Pancreas (tissue), 10 donors: ENCODE measurements at regions not wholly inside any gene's neighbourhood (a gene's known extent, or its start where the extent isn't known, plus 50 kb on each side); places are given as distances from the start of the nearest gene placed in this dataset.

ENCODE experiments used
- ATAC-seq, 4 donors: fragments of 200-7000 bp; cut with Tn5 transposase; one replicate each; pipeline versions ENCODE4 v1.8.0 to v1.9.1; 2020; ENCODE audit warnings: mild to moderate bottlenecking in 4 of 4, moderate library complexity in 4 of 4
- DNase-seq, 6 donors: peaks; one replicate each; pipeline ENCODE4 v3.0.0-alpha.2; 2020
- FAIRE-seq: peaks from 2 replicates; lab custom pipeline; 2012; peaks lifted over from hg19 to GRCh38; lab: Jason Lieb, UNC
- H3K27ac ChIP-seq, 4 donors: fragments of 200-600 bp; sonication (generic); 1 replicate in 3 of 4; 2 replicates in 1 of 4; pipeline versions ENCODE4 v1.5.0 to v1.8.0; 2020
- H3K27me3 ChIP-seq, 4 donors: fragments of 200-600 bp; one replicate each; pipeline ENCODE4 v1.8.0; 2021
- H3K36me3 ChIP-seq, 3 donors: fragments of 200-600 bp; sonication (generic) in 1 of 3; one replicate each; pipeline versions ENCODE4 v1.5.0 to v1.8.0; 2020 to 2021
- H3K4me1 ChIP-seq, 3 donors: fragments of 200-600 bp; one replicate each; pipeline ENCODE4 v1.8.0; 2021
- H3K4me3 ChIP-seq, 4 donors: fragments of 200-600 bp; sonication (generic) in 2 of 4; one replicate each; pipeline versions ENCODE4 v1.5.0 to v1.8.0; 2020 to 2021
- H3K9me3 ChIP-seq, 4 donors: fragments of 200-600 bp; one replicate each; pipeline ENCODE4 v1.8.0; 2021
- WGBS, 2 donors: extraction: QIAGEN DNeasy Blood & Tissue Kit; methylation state at CpG; one replicate each; pipeline ENCODE4 v1.1.7; 2013; 5-methylcytosine and 5-hydroxymethylcytosine counted together
- intact Hi-C, 3 donors: fragments of 100-400 bp; cut with DNase I; formaldehyde crosslinking; loops; one replicate each; pipeline versions ENCODE4 v1.11.1 to v1.14.2; 2022
- TF ChIP-seq, protein P1 (sequence below), 4 donors: fragments of 200-600 bp; sonication (generic) in 3 of 4; IDR thresholded peaks; one replicate each; pipeline versions ENCODE4 v1.5.0 to v1.8.0; 2021; ENCODE audit warnings: antibody characterized with exemption in 4 of 4
- donor health status: healthy with polysubstance abuse.
- donor health status: DM: no; HTN: no; CAD: no; lungs with moderate emphysema.
- donor health status: DM: no; HTN: no; CAD: no.
- donor health status: control.
- donor health status: control.
- donor health status: Bipolar disorder and iron deficiency.
- donor health status: DM: yes; HTN: yes; CAD: no.
- donor health status: DM: no; HTN: no; CAD: no.
- donor health status: DM: no; HTN: no; CAD: no.
- donor health status: DM: yes; HTN: yes; CAD: no.

DNA sequence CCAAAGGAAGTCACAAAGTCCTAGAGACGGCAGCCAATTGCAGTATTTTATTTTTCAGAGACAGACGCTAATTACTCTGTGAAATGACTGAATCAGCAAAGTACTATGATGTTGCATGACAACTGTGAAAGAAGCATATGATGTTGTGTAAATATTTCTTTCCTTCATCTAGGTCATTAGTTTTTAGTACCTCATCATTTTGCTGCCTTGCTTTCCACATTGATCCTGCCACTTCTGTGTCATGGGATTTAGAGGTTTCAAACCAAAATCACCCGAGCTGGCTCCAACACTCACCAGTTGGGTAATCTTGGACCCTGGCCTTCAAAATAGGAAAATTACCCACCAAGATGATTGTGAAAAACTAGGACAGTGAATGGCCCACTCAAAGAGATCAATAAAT, 585.2 kb downstream of the ACTL7B start:
- intact Hi-C loops, result loop anchor here in 1 of 3 donors (5.0 kb wide), 1 partner anchor 783 kb away; the partner anchor contains the start of gene KLF4
- TF ChIP-seq, protein P1, sequence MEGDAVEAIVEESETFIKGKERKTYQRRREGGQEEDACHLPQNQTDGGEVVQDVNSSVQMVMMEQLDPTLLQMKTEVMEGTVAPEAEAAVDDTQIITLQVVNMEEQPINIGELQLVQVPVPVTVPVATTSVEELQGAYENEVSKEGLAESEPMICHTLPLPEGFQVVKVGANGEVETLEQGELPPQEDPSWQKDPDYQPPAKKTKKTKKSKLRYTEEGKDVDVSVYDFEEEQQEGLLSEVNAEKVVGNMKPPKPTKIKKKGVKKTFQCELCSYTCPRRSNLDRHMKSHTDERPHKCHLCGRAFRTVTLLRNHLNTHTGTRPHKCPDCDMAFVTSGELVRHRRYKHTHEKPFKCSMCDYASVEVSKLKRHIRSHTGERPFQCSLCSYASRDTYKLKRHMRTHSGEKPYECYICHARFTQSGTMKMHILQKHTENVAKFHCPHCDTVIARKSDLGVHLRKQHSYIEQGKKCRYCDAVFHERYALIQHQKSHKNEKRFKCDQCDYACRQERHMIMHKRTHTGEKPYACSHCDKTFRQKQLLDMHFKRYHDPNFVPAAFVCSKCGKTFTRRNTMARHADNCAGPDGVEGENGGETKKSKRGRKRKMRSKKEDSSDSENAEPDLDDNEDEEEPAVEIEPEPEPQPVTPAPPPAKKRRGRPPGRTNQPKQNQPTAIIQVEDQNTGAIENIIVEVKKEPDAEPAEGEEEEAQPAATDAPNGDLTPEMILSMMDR (IDR thresholded peaks at IDR 0.05), result no peak
- peaks cover 0 to 12% (median 0%) of the 10 kb centered on the region in 3 donors for H3K4me1 ChIP-seq
- no peak overlapping the region for H3K4me3 ChIP-seq
- 92 to 98% methylated on average over 3 of the region's 3 CpGs for WGBS, 2 donors
- ATAC-seq (no peak), DNase-seq (no peak), FAIRE-seq (no peak)
- H3K9me3 ChIP-seq, result no peaks in the 10 kb centered on the region
- H3K36me3 ChIP-seq, result no peaks in the 10 kb centered on the region
- H3K27me3 ChIP-seq, result no peaks in the 10 kb centered on the region
- no peak overlapping the region for H3K27ac ChIP-seq

DNA sequence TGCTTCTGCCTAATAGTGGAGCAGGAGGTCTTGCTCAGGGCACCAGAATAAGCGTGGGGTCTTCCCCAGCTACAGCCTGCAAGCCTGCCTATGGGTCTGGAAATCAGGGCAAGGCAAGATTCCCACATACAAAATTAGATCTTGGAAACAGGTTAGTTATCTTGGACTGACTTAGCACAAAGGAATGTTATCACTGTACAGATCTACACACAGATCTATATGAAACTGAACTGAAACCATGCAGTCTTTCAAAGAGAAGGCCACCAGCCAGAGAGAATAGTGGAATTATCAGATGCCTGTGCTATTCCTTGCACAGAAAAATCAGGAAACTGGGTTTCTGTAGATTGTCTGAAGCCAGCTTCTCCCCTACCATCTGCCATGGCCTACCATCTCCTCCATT, 585.7 kb downstream of the ACTL7B start:
- ATAC-seq, result no peak
- 83 to 92% methylated on average over 1 of the region's 1 CpG for WGBS, 2 donors
- DNase-seq, result no peak

DNA sequence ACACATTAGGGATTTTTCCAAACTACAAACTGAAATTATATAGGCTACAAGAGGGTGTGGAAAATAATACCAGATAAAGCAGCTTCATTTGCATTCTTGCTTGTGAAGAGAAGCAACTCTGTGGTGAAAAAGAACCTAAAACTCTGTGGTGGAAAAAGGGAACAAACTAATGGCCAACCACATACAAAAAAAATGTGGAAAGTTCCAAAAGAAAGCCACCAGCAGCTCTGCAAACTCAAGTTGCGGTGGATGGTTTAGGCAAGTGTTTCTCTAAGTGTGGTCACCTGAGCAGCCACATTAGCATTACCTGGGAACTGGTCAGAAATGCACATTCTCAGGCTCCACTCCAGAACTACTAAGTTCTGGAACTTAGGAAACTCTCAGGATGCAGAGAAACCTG, 586.4 kb downstream of the ACTL7B start:
- no peaks in the 10 kb centered on the region for H3K27me3 ChIP-seq
- peaks cover 0 to 12% (median 0%) of the 10 kb centered on the region in 3 donors for H3K4me1 ChIP-seq
- H3K27ac ChIP-seq, result no peak overlapping the region
- no peaks in the 10 kb centered on the region for H3K36me3 ChIP-seq
- intact Hi-C loops, result no loop called here
- WGBS, 2 donors, result 93 to 96% methylated on average over 1 of the region's 1 CpG
- no peak overlapping the region for H3K4me3 ChIP-seq
- FAIRE-seq (no peak), DNase-seq (no peak), ATAC-seq (no peak)
- TF ChIP-seq, protein P1 (IDR thresholded peaks at IDR 0.05), result no peak
- H3K9me3 ChIP-seq, result no peaks in the 10 kb centered on the region

More for the DNA sequence above, 585.7 kb downstream of the ACTL7B start:
- TF ChIP-seq, protein P1 (IDR thresholded peaks at IDR 0.05), result no peak
- intact Hi-C loops, result loop anchor here in 1 of 3 donors (5.0 kb wide), 1 partner anchor 783 kb away; the partner anchor contains the start of gene KLF4
- no peak for FAIRE-seq
- no peaks in the 10 kb centered on the region for H3K36me3 ChIP-seq
- no peak overlapping the region for H3K27ac ChIP-seq
- no peak overlapping the region for H3K4me3 ChIP-seq
- H3K27me3 ChIP-seq, result no peaks in the 10 kb centered on the region
- H3K4me1 ChIP-seq, result peaks cover 0 to 12% (median 0%) of the 10 kb centered on the region in 3 donors
- no peaks in the 10 kb centered on the region for H3K9me3 ChIP-seq

DNA sequence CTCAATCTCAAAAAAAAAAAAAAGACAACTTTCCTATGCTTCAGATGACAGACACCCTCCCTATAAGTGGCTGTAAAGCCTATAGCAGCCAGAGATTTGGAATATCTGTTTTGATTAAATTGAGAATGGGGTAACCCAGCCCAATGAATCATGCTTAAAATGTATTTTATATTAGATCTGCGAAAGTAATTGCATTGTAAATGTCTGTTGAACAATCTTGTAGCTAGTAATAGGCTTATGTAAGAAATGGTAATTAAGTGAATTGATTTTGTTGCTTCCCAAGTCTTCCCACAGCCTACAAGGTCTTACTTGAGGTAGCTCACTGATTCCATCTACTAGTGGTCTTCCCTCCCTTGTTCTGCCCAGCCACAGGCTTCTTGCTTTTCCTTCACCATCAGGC, 590.7 kb downstream of the ACTL7B start:
- DNase-seq (no peak), ATAC-seq (no peak), FAIRE-seq (no peak)
- Histone ChIP-seq H3K4me1 (no peaks in the 10 kb centered on the region), H3K4me3 (no peak overlapping the region), H3K36me3 (no peaks in the 10 kb centered on the region), H3K9me3 (no peaks in the 10 kb centered on the region), H3K27ac (no peak overlapping the region), H3K27me3 (no peaks in the 10 kb centered on the region)
- WGBS, 2 donors, result 83 to 93% methylated on average over 1 of the region's 1 CpG
- intact Hi-C loops, result no loop called here
- TF ChIP-seq, protein P1 (IDR thresholded peaks at IDR 0.05), result no peak

DNA sequence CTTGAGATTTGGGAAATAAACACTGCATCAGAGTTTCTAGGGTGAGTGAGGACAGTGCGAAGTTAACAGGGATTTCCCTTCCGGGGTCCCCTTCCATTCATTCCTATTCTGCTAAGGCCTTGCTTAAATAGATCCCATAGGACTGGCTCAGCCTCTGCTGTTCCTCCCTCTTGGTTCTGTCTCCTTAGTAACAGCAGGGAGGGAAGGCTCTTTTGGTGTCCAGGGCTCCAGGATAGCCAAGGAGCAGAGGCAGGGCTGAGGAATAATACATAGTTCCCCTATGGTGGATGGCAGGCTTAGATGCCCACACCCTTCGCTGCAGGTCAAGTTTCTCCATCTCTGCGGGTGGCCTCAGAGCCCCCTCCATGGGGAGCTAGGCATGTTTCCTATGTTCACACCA, 591.7 kb downstream of the ACTL7B start:
- Histone ChIP-seq H3K4me1 (no peaks in the 10 kb centered on the region), H3K36me3 (no peaks in the 10 kb centered on the region), H3K4me3 (no peak overlapping the region), H3K27ac (no peak overlapping the region), H3K27me3 (no peaks in the 10 kb centered on the region), H3K9me3 (no peaks in the 10 kb centered on the region)
- 95 to 96% methylated on average over 4 of the region's 4 CpGs for WGBS, 2 donors
- ATAC-seq (no peak), FAIRE-seq (no peak), DNase-seq (no peak)
- intact Hi-C loops, result no loop called here
- TF ChIP-seq, protein P1 (IDR thresholded peaks at IDR 0.05), result no peak
